Natural killer cell (primary cell): ENCODE measurements at regions not wholly inside any gene's neighbourhood (a gene's known extent, or its start where the extent isn't known, plus 50 kb on each side); places are given as distances from the start of the nearest gene placed in this dataset.
"Not testable (repeated sequence)": the region's sequence is repeated elsewhere in the genome, so short reads cannot be mapped to it uniquely, and the experiment has no call there.

Experiments
- ATAC-seq, 3 donors: fragments of 150-1000 bp in 2 of 3; fragments of 200-7000 bp in 1 of 3; cut with Tn5 transposase; 1 replicate in 1 of 3; 2 replicates in 2 of 3; pipeline ENCODE4 v1.10.0; 2021; ENCODE audit warnings: mild to moderate bottlenecking in 2 of 3, moderate library complexity in 2 of 3
- DNase-seq, 2 donors: peaks; one replicate each; pipeline versions ENCODE4 v3.0.0 to v3.0.0-alpha.2; 2013 to 2021; ENCODE audit warnings: mixed read lengths in 1 of 2
- H3K27ac ChIP-seq: one replicate; pipeline ENCODE4 v1.5.1; 2013; ENCODE audit warnings: mild to moderate bottlenecking, low read length
- H3K27me3 ChIP-seq: one replicate; pipeline ENCODE4 v1.6.1; 2013; ENCODE audit warnings: low read length; ENCODE audit not compliant: control insufficient read depth, insufficient read depth
- H3K36me3 ChIP-seq: one replicate; pipeline ENCODE4 v1.6.1; 2013; ENCODE audit warnings: low read length; ENCODE audit not compliant: control insufficient read depth, insufficient read depth
- H3K4me1 ChIP-seq: one replicate; pipeline ENCODE4 v1.6.1; 2013; ENCODE audit warnings: low read length; ENCODE audit not compliant: control insufficient read depth, insufficient read depth
- H3K4me3 ChIP-seq: one replicate; pipeline ENCODE4 v1.5.1; 2013; ENCODE audit warnings: low read length
- H3K9me3 ChIP-seq: one replicate; pipeline ENCODE4 v1.6.1; 2013; ENCODE audit warnings: low read length; ENCODE audit not compliant: control insufficient read depth, insufficient read depth
- H3K27ac Mint-ChIP-seq, 2 donors: one replicate each; pipeline ENCODE4 v1.8.0; 2022; ENCODE audit warnings: mild to moderate bottlenecking in 2 of 2, mixed read lengths in 2 of 2, moderate library complexity in 1 of 2
- H3K27me3 Mint-ChIP-seq, 2 donors: one replicate each; pipeline ENCODE4 v1.8.0; 2022; ENCODE audit warnings: low read depth in 2 of 2, mixed read lengths in 2 of 2
- H3K36me3 Mint-ChIP-seq: one replicate; pipeline ENCODE4 v1.8.0; 2022; ENCODE audit warnings: mixed read lengths
- H3K4me1 Mint-ChIP-seq, 2 donors: one replicate each; pipeline ENCODE4 v1.8.0; 2022; ENCODE audit warnings: mixed read lengths in 2 of 2
- H3K4me3 Mint-ChIP-seq: one replicate; pipeline ENCODE4 v1.8.0; 2022; ENCODE audit warnings: mild to moderate bottlenecking, moderate library complexity, mixed read lengths
- H3K9me3 Mint-ChIP-seq, 2 donors: one replicate each; pipeline ENCODE4 v1.8.0; 2022; ENCODE audit warnings: mixed read lengths in 2 of 2
- whole genome bisulfite sequencing: methylation state at CpG from one replicate; pipeline ENCODE4 v1.1.7; 2013; ENCODE audit warnings: missing lambda C conversion rate; ENCODE audit not compliant: insufficient coverage; 5-methylcytosine and 5-hydroxymethylcytosine counted together
- intact Hi-C: fragments of 100-400 bp; cut with micrococcal nuclease; formaldehyde crosslinking; loops from one replicate; pipeline ENCODE4 v1.14.2; 2022
- TF ChIP-seq, protein P1 (sequence below): fragments of 200-600 bp; IDR thresholded peaks from one replicate; pipeline ENCODE4 v1.8.0; 2022; ENCODE audit warnings: antibody characterized with exemption

DNA sequence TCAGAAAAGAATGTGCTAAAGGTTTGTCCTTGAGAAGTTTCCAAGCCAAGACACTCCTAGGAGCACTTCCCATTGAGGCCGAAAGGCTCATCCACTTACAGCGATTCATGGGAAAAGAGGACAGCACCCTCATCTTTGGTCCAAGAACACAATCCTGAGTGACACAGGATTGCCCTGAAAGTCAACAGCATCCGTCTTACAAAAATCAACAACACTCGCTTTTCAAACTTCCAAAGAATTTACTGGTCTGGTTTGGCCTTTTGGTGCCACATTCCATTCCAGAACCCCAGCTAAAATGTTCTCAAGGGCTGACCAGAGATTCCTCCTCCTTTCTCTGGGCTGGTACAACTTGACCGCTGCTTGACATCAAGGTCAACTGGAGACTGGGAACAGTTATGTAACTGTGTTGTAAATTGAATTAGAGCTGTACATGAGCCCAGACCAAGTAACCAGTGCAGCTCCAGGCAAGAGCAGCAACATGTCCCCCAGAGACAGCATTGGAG, 415.8 kb upstream of the PIK3R1 start:
- 91% methylated on average over 5 of the region's 5 CpGs for WGBS
- Histone ChIP-seq H3K27me3 (no peaks in the 10 kb centered on the region), H3K27ac (no peak overlapping the region), H3K4me3 (no peak overlapping the region), H3K36me3 (no peaks in the 10 kb centered on the region), H3K9me3 (no peaks in the 10 kb centered on the region), H3K4me1 (no peaks in the 10 kb centered on the region)
- ATAC-seq (no peak), DNase-seq (no peak)
- no peaks in the 10 kb centered on the region for H3K36me3 Mint-ChIP-seq
- H3K27ac Mint-ChIP-seq, result no peak overlapping the region
- intact Hi-C loops, result no loop called here
- TF ChIP-seq, protein P1, sequence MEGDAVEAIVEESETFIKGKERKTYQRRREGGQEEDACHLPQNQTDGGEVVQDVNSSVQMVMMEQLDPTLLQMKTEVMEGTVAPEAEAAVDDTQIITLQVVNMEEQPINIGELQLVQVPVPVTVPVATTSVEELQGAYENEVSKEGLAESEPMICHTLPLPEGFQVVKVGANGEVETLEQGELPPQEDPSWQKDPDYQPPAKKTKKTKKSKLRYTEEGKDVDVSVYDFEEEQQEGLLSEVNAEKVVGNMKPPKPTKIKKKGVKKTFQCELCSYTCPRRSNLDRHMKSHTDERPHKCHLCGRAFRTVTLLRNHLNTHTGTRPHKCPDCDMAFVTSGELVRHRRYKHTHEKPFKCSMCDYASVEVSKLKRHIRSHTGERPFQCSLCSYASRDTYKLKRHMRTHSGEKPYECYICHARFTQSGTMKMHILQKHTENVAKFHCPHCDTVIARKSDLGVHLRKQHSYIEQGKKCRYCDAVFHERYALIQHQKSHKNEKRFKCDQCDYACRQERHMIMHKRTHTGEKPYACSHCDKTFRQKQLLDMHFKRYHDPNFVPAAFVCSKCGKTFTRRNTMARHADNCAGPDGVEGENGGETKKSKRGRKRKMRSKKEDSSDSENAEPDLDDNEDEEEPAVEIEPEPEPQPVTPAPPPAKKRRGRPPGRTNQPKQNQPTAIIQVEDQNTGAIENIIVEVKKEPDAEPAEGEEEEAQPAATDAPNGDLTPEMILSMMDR, result no peak
- H3K4me3 Mint-ChIP-seq, result no peak overlapping the region
- peaks cover 0 to 15% of the 10 kb centered on the region in 2 donors for H3K27me3 Mint-ChIP-seq
- H3K4me1 Mint-ChIP-seq, result peaks cover 0 to 5% of the 10 kb centered on the region in 2 donors
- H3K9me3 Mint-ChIP-seq, result no peaks in the 10 kb centered on the region

DNA sequence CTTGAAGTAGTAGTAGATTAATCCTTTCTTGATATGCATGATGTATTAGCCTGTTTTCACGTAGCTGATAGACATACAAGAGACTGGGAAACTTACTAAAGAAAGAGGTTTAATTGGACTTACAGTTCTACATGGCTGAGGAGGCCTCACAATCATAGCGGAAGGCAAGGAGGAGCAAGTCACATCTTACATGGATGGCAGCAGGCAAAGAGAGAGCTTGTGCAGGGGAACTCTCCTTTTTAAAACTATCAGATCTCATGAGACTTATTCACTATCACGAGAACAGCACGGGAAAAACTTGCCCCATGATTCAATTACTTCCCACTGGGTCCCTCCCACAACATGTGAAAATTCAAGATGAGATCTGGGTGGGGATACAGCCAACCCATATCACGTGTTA, 417.1 kb upstream of the PIK3R1 start:
- WGBS, result 86% methylated on average over 4 of the region's 5 CpGs
- H3K27ac ChIP-seq, H3K4me1 Mint-ChIP-seq, DNase-seq, H3K27me3 ChIP-seq, H3K9me3 Mint-ChIP-seq, H3K27ac Mint-ChIP-seq, H3K9me3 ChIP-seq, H3K4me3 ChIP-seq, ATAC-seq, H3K36me3 ChIP-seq, intact Hi-C loops, H3K4me1 ChIP-seq, H3K36me3 Mint-ChIP-seq, H3K4me3 Mint-ChIP-seq: not testable (repeated sequence)
- H3K27me3 Mint-ChIP-seq, result peaks cover 0 to 15% of the 10 kb centered on the region in 2 donors

DNA sequence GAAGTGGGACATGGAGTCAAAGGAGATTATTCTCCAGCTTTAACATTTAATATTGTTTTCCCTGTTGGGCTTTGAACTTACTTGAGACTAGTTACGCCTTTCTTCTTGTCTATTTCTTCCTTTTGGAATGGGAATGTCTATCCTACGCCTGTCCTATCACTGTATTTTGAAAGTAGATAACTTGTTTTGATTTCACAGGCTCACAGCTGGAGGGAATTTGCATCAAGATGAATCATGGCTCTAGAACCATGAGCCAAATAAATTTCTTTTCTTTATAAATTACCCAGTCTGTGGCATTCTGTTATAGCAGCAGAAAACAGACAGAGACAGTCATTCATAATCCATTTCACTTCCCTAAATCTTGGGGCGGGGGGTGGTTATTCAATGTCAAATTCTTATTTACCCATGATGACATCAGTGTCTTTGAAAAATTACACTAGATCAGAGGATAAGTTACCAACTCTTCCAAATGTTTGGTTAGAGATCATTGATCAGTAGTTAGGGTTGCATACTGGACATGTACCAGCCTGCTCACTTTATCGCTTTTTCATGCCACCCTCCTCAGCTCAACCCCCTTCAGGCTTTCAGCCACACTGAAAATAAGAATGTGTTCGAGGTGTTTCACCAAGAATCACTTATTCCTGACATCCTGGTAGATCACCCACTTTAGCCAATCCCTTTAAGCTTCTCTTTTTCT, 419.6 kb upstream of the PIK3R1 start:
- Mint-ChIP-seq H3K4me1 (no peaks in the 10 kb centered on the region), H3K27me3 (peaks cover 0 to 15% of the 10 kb centered on the region in 2 donors), H3K36me3 (no peaks in the 10 kb centered on the region), H3K27ac (no peak overlapping the region), H3K4me3 (no peak overlapping the region), H3K9me3 (no peaks in the 10 kb centered on the region)
- DNase-seq, result no peak
- no peaks in the 10 kb centered on the region for H3K4me1 ChIP-seq
- TF ChIP-seq, protein P1, result no peak
- no peaks in the 10 kb centered on the region for H3K36me3 ChIP-seq
- ATAC-seq, result no peak
- H3K9me3 ChIP-seq, result no peaks in the 10 kb centered on the region
- intact Hi-C loops, result no loop called here
- H3K4me3 ChIP-seq, result no peak overlapping the region
- WGBS, result 90% methylated on average over 5 of the region's 5 CpGs
- no peaks in the 10 kb centered on the region for H3K27me3 ChIP-seq
- H3K27ac ChIP-seq, result no peak overlapping the region

DNA sequence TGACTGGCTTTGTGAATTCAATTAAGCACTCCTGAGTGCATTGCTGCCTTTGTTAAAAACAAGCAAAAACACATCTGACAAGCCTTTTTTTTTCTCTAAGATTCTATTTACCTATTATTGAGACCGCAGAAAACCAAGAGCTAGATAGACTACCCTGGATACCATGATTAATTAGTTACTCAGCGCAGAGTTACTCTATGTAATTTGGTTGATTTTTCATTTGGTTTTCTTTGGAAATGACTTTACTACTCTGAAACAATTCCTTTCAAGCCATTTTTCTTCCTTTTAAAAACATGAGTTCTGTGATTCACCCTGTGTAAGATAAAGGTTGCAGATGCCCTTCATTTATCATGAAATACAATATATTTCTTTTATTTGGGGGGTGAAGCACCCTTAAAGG, 421.6 kb upstream of the PIK3R1 start:
- Mint-ChIP-seq H3K27me3 (peaks cover 0 to 15% of the 10 kb centered on the region in 2 donors), H3K4me3 (no peak overlapping the region), H3K9me3 (no peaks in the 10 kb centered on the region), H3K36me3 (no peaks in the 10 kb centered on the region), H3K4me1 (no peaks in the 10 kb centered on the region), H3K27ac (no peak overlapping the region)
- WGBS, result no CpG with 5 or more reads among the region's 2 CpGs
- DNase-seq (no peak), ATAC-seq (no peak)
- Histone ChIP-seq H3K4me3 (no peak overlapping the region), H3K36me3 (no peaks in the 10 kb centered on the region), H3K4me1 (no peaks in the 10 kb centered on the region), H3K27ac (no peak overlapping the region), H3K9me3 (no peaks in the 10 kb centered on the region), H3K27me3 (no peaks in the 10 kb centered on the region)
- intact Hi-C loops, result no loop called here
- TF ChIP-seq, protein P1, result no peak
